ENCODE measurements at regions not wholly inside any gene's neighbourhood (a gene's known extent, or its start where the extent isn't known, plus 50 kb on each side); places are given as distances from the start of the nearest gene placed in this dataset.

DNA sequence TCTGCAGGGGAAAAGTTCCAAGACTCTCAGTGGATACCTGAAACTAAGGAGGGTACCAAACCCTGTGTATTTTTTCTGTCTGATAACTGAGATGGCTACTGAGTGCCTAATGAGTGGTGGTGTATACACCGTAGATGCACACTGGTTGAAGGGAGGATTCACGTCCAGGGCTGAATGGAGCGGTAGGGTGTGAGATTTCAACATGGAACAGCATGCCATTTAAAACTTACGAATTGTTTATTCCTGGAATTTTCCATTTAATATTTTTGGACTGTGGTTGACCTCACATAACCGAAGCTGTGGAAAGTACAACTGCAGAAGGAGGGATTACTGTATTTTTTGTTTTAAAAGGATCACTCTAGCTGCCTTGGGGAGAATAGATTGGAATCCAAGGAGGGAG is 322.5 kb upstream of the SORL1-AS1 start:
- DNase-seq, result no peak

- no peak for DNase-seq
Observed at GRCh38 chr11:121773076-121773475, 320.3 kb upstream of the SORL1-AS1 start.

- DNase-seq, result no peak
Observed at GRCh38 chr11:121770939-121771595, 318.3 kb upstream of the SORL1-AS1 start.

DNA sequence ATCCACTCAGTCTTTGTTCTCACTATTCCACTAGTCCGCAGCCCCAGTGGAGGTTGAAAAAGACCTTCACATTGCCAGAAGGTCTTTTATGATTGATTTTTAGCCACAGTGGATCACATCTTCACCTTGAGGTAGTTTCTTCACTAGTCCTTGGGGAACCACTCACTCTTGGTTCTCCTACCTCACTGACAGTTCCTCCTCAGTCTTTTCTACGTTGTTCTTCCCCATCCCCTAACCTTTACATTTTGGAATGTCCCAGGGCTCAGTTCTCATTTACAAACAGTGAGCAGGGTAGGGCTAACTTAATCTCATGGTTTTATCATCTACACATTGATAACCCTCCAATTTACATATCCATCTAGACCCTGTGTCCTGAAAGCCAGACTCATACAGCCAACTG is 316.4 kb upstream of the SORL1-AS1 start:
- no peak for DNase-seq

- DNase-seq, result peak; percentile 88
Observed at GRCh38 chr11:121767433-121767832, 314.7 kb upstream of the SORL1-AS1 start.

DNA sequence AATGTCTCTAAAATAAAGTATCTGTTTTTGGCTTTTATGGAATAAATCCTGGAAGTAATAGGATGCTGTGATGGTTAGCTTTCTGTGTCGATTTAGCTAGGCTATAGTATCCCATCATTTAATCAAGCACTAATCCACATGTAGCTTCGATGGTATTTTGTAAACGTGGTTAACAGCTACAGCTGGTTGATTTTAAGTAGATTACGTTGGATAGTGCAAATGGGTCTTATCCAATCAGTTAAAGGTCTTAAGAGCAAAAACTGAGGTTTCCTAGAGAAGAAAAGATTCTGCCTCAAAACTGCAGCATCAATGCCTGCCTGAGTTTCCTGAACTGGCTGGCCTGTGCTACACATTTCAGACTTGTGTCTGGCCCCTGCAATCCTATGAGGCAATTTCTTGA is 314.2 kb upstream of the SORL1-AS1 start:
- DNase-seq, result no peak

DNA sequence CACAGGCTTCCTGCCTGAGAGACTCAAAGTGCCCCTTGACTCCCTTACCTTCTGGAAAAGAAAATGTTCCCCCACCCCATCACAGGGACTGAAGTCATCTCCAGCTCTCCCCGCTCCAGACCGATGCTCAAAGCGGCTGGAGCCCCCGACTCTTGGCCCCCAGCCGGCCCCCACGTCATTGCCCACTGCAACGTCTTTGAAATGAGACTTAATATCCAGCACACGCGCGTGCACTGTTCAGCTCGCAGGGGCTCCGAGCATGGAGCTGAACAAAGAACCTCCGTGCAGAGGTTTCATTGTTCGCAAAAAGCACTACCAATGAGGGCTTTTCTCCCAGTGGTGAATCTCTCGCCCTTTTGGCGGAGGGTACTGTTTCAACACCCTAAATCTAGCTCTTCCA is 313.4 kb upstream of the SORL1-AS1 start:
- DNase-seq, result no peak

DNA sequence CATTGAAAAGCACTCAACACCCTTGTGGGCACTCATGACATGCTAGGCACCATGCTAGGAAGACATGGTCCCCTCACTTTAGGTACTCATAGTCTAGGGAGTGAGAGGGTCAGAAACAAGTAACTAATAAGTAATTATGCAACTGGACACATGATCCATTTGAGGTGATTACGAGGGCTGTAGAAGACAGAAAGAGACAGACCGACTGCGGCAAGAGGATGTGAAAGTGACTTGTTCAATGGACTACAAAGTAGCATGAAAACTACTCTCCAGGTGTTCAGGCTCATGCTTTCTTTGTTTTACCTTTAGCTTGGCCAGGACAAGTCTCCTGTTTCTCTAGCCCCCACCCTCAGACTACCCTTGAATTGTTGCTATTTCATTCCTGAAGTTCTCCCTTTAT is 310.8 kb upstream of the SORL1-AS1 start:
- peak; percentile 28 for DNase-seq

- DNase-seq, result no peak
Observed at GRCh38 chr11:121762820-121763219, 310.1 kb upstream of the SORL1-AS1 start.

GRCh38 chr11:121761186-121761585 is 308.4 kb upstream of the SORL1-AS1 start:
- no peak for DNase-seq

DNA sequence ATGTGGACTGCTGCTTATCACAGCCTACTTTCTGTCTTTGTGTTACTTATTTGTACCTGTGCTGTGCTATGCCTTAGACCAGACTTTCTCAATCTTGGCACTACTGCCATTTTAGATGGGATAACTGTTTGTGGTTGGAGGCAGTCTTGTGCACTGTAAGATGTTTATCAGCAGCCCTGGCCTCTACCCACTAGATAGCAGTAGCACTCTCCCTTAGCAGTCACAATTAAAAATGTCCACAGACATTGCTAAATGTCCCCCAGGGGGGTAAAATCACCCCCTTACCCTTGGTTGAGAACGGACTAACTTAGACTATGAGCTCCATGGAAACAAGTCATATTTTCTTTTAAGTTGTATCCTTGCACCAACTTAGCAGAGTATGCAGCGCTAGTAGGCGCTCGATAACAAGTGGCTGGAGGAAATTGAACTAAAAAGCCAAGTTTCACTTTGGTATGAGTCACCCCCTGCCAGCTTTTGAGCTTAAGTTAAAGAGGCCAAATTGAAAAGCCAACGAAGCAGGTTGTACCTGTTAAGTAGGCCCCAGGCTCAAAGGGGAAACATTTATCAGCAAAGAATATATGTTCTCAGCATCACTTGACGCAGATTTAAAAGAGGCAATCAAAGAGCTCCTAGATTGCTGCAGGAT is 304.8 kb upstream of the SORL1-AS1 start:
- DNase-seq, result peak; percentile 18

DNA sequence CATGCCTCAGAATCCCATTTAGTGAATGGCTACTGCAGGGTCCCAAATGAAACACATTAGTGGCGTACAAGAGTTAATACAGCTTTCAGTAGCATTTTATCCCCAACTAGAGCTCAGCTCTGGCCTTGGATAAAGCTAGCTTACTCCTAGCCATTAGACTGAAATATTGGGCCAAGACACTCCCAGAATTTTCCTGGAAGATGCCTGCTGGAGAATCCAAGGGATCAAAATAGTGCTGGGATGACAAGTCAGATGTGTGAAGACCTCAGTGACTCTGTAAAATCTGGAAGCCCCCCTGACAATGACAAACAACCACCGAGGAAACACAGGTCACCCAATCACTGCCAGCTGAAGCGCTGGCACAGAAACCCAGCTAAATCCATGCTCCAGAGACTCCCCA is 303.1 kb upstream of the SORL1-AS1 start:
- DNase-seq, result no peak

- DNase-seq, result no peak
Observed at GRCh38 chr11:121755191-121755590, 302.4 kb upstream of the SORL1-AS1 start.

- DNase-seq, result no peak
Observed at GRCh38 chr11:121754598-121754997, 301.8 kb upstream of the SORL1-AS1 start.

- DNase-seq, result no peak
Observed at GRCh38 chr11:121749691-121750090, 296.9 kb upstream of the SORL1-AS1 start.

- DNase-seq, result no peak
Observed at GRCh38 chr11:121748068-121748467, 295.3 kb upstream of the SORL1-AS1 start.

GRCh38 chr11:121743285-121743684 is 290.5 kb upstream of the SORL1-AS1 start:
- no peak for DNase-seq

DNA sequence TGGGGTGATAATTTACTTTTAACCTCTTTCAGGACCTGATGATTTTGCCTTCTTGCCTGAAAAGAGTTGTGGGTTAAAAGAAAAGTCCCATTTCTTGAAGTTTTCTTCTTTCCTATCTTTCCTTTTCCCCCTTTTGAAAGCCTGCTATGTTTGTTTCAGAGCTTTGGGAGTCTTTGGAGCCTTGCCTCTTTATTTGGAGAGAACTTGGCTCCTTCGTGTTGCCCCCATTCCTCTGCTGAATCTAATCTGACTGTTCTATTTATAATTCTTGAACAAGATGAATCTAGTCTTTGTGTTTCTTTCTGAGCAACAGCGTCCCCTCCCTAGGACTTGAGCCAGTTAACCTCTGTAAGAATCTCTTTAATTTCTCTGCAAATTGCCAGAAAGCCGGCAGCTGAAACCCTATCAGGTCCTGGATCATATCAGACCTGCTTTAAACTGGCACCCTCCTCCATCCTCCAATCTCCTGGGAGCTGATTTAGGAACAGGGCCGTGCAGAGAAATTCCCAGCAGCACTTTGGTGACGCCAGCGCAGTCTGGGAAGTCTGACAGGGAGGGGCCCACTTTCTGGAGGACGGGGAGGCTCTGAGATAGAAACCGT is 289.1 kb upstream of the SORL1-AS1 start:
- DNase-seq, result no peak

- no peak for DNase-seq
Observed at GRCh38 chr11:121741351-121741760, 288.6 kb upstream of the SORL1-AS1 start.

GRCh38 chr11:121740902-121741301 is 288.1 kb upstream of the SORL1-AS1 start:
- DNase-seq, result no peak

GRCh38 chr11:121733858-121734257 is 281.1 kb upstream of the SORL1-AS1 start:
- DNase-seq, result no peak

GRCh38 chr11:121727942-121728341 is 275.2 kb upstream of the SORL1-AS1 start:
- no peak for DNase-seq

DNA sequence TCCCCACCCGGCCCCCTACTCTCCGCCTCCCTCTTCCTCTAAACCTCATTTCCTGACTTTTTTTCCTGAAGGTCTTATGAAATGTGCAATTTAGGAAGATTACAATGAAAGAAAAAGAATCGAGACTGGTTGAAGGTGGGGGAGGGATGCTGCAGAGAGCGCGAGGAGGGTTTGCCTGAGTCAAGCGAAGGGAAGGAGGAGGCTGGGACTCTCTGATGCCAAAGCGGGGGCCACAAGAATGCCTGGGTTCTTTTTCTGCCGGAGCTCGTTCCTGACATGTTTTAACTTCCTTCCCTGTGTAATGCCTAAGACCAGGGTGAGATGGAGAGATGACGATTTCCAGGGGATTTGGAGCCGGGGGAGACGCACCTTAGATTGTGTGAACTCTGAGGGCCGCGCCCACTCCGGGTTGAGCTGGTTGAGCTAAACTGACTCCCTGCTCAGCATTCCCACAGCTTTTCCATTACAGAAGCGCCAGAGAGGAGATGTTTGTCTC is 270.5 kb upstream of the SORL1-AS1 start:
- no peak for DNase-seq

Data from suppressor macrophage treated with lipopolysaccharide for 4 hours (primary cell).